Lower leg skin (tissue), 3 donors: ENCODE measurements at regions not wholly inside any gene's neighbourhood (a gene's known extent, or its start where the extent isn't known, plus 50 kb on each side); places are given as distances from the start of the nearest gene placed in this dataset.

Source experiments
- CTCF ChIP-seq, 3 donors: fragments of 450-650 bp; IDR thresholded peaks; one replicate each; pipeline ENCODE4 v1.5.1; 2016; ENCODE audit warnings: antibody characterized with exemption in 3 of 3, mild to moderate bottlenecking in 3 of 3, moderate library complexity in 2 of 3
- POLR2A ChIP-seq, 2 donors: fragments of 450-650 bp; IDR thresholded peaks; one replicate each; pipeline ENCODE4 v1.6.1; 2016 to 2017; ENCODE audit warnings: antibody characterized with exemption in 2 of 2, mild to moderate bottlenecking in 1 of 2, moderate library complexity in 1 of 2

DNA sequence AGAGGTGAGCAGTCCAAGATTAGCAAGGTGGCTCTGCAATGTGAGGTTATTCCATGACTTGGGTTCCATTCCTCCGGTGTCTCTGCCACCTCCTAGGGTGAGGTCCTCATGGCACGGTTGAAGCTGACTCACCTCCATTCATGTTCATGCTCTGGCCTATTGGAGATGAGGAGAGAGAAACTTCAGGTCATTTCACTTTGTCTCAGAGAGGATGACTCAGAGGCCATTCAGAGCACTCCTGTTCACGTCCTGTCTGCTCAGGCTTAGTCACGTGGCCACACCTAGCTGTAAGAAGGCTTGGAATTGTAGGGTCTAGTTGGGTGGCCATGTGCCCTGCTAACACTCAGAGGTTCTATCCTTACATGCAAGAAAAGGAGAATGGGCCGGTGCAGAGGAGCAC lies 67.5 kb upstream of the MBOAT2 start:
- TF ChIP-seq CTCF (IDR thresholded peaks at IDR 0.05) = no peak
- TF ChIP-seq POLR2A (IDR thresholded peaks at IDR 0.05) = no peak
